ENCODE measurements at regions not wholly inside any gene's neighbourhood (a gene's known extent, or its start where the extent isn't known, plus 50 kb on each side); places are given as distances from the start of the nearest gene placed in this dataset.

- TF ChIP-seq MYB (IDR thresholded peaks at IDR 0.05; ENCODE audit: borderline replicate concordance, low read depth, low read length) (no peak), NBN (IDR thresholded peaks at IDR 0.05) (no peak), FOS (IDR thresholded peaks at IDR 0.05; ENCODE audit: borderline replicate concordance, extremely low read depth, insufficient read length) (no peak), TCF12 (IDR thresholded peaks at IDR 0.05; ENCODE audit: low read depth, low read length) (no peak), RBBP5 (conservative IDR thresholded peaks at IDR 0.05) (no peak), CUX1 (IDR thresholded peaks at IDR 0.05; ENCODE audit: insufficient replicate concordance, low read depth, low read length) (no peak), SREBF1 (IDR thresholded peaks at IDR 0.05; ENCODE audit: low read length) (no peak)
These were observed 50.2 kb upstream of the ZBTB43 start (continued) for GRCh38 chr9:126754436-126755316.

Measured in GM12878 (cell line).